ENCODE measurements at regions not wholly inside any gene's neighbourhood (a gene's known extent, or its start where the extent isn't known, plus 50 kb on each side); places are given as distances from the start of the nearest gene placed in this dataset.

DNA sequence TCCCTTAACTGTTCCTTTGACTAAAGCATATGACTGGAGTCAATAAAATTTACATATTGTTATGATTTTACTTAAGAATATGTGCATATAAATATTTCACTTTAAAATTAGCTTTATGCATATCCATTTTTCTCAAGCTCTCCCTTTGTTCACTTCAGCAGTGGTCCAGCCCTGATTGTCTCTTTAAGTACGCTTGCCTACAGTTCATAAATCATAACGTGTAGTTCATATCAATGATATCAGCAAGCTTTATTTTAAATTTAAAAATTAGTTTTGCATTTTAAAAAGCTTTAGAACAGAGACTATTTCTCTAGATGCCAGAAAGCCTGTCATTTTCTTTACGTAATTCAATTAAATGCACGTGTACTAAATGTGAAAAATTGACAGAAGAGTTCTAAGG lies 721.9 kb downstream of the OTOL1 start:
- TF ChIP-seq, protein P1, sequence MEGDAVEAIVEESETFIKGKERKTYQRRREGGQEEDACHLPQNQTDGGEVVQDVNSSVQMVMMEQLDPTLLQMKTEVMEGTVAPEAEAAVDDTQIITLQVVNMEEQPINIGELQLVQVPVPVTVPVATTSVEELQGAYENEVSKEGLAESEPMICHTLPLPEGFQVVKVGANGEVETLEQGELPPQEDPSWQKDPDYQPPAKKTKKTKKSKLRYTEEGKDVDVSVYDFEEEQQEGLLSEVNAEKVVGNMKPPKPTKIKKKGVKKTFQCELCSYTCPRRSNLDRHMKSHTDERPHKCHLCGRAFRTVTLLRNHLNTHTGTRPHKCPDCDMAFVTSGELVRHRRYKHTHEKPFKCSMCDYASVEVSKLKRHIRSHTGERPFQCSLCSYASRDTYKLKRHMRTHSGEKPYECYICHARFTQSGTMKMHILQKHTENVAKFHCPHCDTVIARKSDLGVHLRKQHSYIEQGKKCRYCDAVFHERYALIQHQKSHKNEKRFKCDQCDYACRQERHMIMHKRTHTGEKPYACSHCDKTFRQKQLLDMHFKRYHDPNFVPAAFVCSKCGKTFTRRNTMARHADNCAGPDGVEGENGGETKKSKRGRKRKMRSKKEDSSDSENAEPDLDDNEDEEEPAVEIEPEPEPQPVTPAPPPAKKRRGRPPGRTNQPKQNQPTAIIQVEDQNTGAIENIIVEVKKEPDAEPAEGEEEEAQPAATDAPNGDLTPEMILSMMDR (IDR thresholded peaks at IDR 0.05 in 2 of 3, conservative IDR thresholded peaks at IDR 0.05 in 1 of 3; ENCODE audit: insufficient read depth in 2 of 3, low read depth in 1 of 3, low read length in 3 of 3) = no peak
- TF ChIP-seq TEAD2 (tag; IDR thresholded peaks at IDR 0.05) (no peak), ZNF551 (CRISPR knock-in tag; IDR thresholded peaks at IDR 0.05) (no peak), CREB1 (IDR thresholded peaks at IDR 0.05) (no peak), CREB1 (CRISPR knock-in tag; IDR thresholded peaks at IDR 0.05) (no peak), POLR2A (conservative IDR thresholded peaks at IDR 0.05) (no peak), ZNF217 (CRISPR knock-in tag; IDR thresholded peaks at IDR 0.05) (no peak), CEBPB (tag; IDR thresholded peaks at IDR 0.05) (no peak), RCOR1 (IDR thresholded peaks at IDR 0.05; ENCODE audit: borderline replicate concordance in 1 of 2, low read depth in 2 of 2, low read length in 2 of 2) (no peak), SMC3 (conservative IDR thresholded peaks at IDR 0.05; ENCODE audit: insufficient read depth, low read depth, low read length) (no peak), MTA1 (IDR thresholded peaks at IDR 0.05; ENCODE audit: borderline replicate concordance) (no peak), RBM39 (optimal IDR thresholded peaks at IDR 0.05; ENCODE audit: low read depth, low read length) (no peak), KLF16 (IDR thresholded peaks at IDR 0.05) (no peak), RFX5 (IDR thresholded peaks at IDR 0.05; ENCODE audit: low read depth, low read length) (no peak)
- TF ChIP-seq, protein P2, sequence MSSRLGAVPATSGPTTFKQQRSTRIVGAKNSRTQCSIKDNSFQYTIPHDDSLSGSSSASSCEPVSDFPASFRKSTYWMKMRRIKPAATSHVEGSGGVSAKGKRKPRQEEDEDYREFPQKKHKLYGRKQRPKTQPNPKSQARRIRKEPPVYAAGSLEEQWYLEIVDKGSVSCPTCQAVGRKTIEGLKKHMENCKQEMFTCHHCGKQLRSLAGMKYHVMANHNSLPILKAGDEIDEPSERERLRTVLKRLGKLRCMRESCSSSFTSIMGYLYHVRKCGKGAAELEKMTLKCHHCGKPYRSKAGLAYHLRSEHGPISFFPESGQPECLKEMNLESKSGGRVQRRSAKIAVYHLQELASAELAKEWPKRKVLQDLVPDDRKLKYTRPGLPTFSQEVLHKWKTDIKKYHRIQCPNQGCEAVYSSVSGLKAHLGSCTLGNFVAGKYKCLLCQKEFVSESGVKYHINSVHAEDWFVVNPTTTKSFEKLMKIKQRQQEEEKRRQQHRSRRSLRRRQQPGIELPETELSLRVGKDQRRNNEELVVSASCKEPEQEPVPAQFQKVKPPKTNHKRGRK (tag; IDR thresholded peaks at IDR 0.05) = no peak
